ENCODE measurements at regions not wholly inside any gene's neighbourhood (a gene's known extent, or its start where the extent isn't known, plus 50 kb on each side); places are given as distances from the start of the nearest gene placed in this dataset.

- WGBS: 72% methylated on average over 2 of the region's 2 CpGs
Measured at GRCh38 chr7:16178092-16178491, 243.2 kb downstream of the CRPPA start.

DNA sequence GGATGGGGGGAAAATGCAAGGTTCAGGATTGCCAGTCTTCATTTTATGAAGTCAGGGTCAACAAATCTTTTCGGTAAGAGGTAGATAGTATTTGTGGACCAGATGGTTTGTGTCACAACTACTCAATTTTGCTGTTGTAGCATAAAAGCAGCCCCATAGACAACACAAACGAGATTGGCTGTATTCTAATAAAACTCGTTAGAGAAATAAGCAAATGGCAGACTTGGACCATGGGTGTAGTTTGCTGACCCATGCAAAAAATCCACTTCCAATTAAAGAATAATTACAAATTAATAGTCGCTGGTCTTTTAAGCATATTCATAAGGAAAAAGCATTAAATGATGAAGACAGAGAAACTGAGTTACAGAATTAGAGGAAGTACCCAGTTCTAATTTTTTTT, 247.1 kb downstream of the CRPPA start:
- Histone ChIP-seq H3K9ac (ENCODE audit: low read depth in 1 of 2, low read length in 2 of 2) (no peak overlapping the region), H3K27ac (ENCODE audit: low read depth in 1 of 2, low read length in 2 of 2) (no peak overlapping the region), H3K36me3 (ENCODE audit: control insufficient read depth in 4 of 4, insufficient read depth in 3 of 4, low read depth in 1 of 4, low read length in 3 of 4) (no peaks in the 10 kb centered on the region), H3K4me3 (ENCODE audit: low read depth in 1 of 3, low read length in 3 of 3) (no peak overlapping the region), H3K4me1 (ENCODE audit: control insufficient read depth in 4 of 4, insufficient read depth in 4 of 4, low read length in 3 of 4) (no peaks in the 10 kb centered on the region), H3K9me3 (ENCODE audit: control insufficient read depth in 4 of 4, low read length in 3 of 4) (peaks cover 0 to 2% (median 0%) of the 10 kb centered on the region in 4 donors), H3K27me3 (ENCODE audit: control insufficient read depth in 4 of 4, insufficient read depth in 4 of 4, low read length in 3 of 4) (no peaks in the 10 kb centered on the region)
- TF ChIP-seq TAF1 (conservative IDR thresholded peaks at IDR 0.05) (no peak), ZBTB33 (IDR thresholded peaks at IDR 0.05) (no peak), FOXA1 (IDR thresholded peaks at IDR 0.05) (no peak), NR2F2 (IDR thresholded peaks at IDR 0.05) (no peak), SP1 (IDR thresholded peaks at IDR 0.05) (no peak), GABPA (IDR thresholded peaks at IDR 0.05 in 1 of 2, conservative IDR thresholded peaks at IDR 0.05 in 1 of 2) (no peak), EGR1 (IDR thresholded peaks at IDR 0.05; ENCODE audit: low read depth in 2 of 2) (no peak), REST (IDR thresholded peaks at IDR 0.05) (no peak), ATF3 (IDR thresholded peaks at IDR 0.05) (no peak)
- WGBS: 80% methylated on average over 4 of the region's 4 CpGs
- no peak for DNase-seq (ENCODE audit: low spot score)

More at GRCh38 chr7:16178092-16178491, 243.2 kb downstream of the CRPPA start:
- no peak overlapping the region for H3K9ac ChIP-seq (ENCODE audit: low read depth in 1 of 2, low read length in 2 of 2)
- H3K27me3 ChIP-seq (ENCODE audit: control insufficient read depth in 4 of 4, insufficient read depth in 4 of 4, low read length in 3 of 4): no peaks in the 10 kb centered on the region
- no peak overlapping the region for H3K27ac ChIP-seq (ENCODE audit: low read depth in 1 of 2, low read length in 2 of 2)
- no peak overlapping the region for H3K4me3 ChIP-seq (ENCODE audit: low read depth in 1 of 3, low read length in 3 of 3)
- DNase-seq (ENCODE audit: low spot score): no peak
- no peaks in the 10 kb centered on the region for H3K36me3 ChIP-seq (ENCODE audit: control insufficient read depth in 4 of 4, insufficient read depth in 3 of 4, low read depth in 1 of 4, low read length in 3 of 4)
- H3K9me3 ChIP-seq (ENCODE audit: control insufficient read depth in 4 of 4, low read length in 3 of 4): no peaks in the 10 kb centered on the region
- H3K4me1 ChIP-seq (ENCODE audit: control insufficient read depth in 4 of 4, insufficient read depth in 4 of 4, low read length in 3 of 4): no peaks in the 10 kb centered on the region
- TF ChIP-seq YY1 (IDR thresholded peaks at IDR 0.05) (no peak), ATF3 (IDR thresholded peaks at IDR 0.05) (no peak), FOXA1 (IDR thresholded peaks at IDR 0.05) (no peak), SP1 (IDR thresholded peaks at IDR 0.05) (no peak), FOXA2 (IDR thresholded peaks at IDR 0.05) (no peak), JUND (IDR thresholded peaks at IDR 0.05) (no peak), GABPA (IDR thresholded peaks at IDR 0.05 in 1 of 2, conservative IDR thresholded peaks at IDR 0.05 in 1 of 2) (no peak), REST (IDR thresholded peaks at IDR 0.05) (no peak), TAF1 (conservative IDR thresholded peaks at IDR 0.05) (no peak)
- TF ChIP-seq, protein P1, sequence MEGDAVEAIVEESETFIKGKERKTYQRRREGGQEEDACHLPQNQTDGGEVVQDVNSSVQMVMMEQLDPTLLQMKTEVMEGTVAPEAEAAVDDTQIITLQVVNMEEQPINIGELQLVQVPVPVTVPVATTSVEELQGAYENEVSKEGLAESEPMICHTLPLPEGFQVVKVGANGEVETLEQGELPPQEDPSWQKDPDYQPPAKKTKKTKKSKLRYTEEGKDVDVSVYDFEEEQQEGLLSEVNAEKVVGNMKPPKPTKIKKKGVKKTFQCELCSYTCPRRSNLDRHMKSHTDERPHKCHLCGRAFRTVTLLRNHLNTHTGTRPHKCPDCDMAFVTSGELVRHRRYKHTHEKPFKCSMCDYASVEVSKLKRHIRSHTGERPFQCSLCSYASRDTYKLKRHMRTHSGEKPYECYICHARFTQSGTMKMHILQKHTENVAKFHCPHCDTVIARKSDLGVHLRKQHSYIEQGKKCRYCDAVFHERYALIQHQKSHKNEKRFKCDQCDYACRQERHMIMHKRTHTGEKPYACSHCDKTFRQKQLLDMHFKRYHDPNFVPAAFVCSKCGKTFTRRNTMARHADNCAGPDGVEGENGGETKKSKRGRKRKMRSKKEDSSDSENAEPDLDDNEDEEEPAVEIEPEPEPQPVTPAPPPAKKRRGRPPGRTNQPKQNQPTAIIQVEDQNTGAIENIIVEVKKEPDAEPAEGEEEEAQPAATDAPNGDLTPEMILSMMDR (IDR thresholded peaks at IDR 0.05; ENCODE audit: low read depth, low read length, missing input control): no peak

Data from liver (tissue), 8 donors.